Fibroblast of mammary gland (primary cell): ENCODE measurements at regions not wholly inside any gene's neighbourhood (a gene's known extent, or its start where the extent isn't known, plus 50 kb on each side); places are given as distances from the start of the nearest gene placed in this dataset.

Experiments used
- DNase-seq: peaks from one replicate; pipeline ENCODE4 v3.0.0-alpha.2; 2010; ENCODE audit warnings: low read depth
- H3K4me3 ChIP-seq: 2 replicates; pipeline ENCODE4 v1.5.1; 2011; ENCODE audit warnings: low read depth, mild to moderate bottlenecking, low read length, moderate library complexity; ENCODE audit not compliant: control insufficient read depth
- TF ChIP-seq, protein P1 (sequence below): conservative IDR thresholded peaks from 2 replicates; pipeline ENCODE4 v1.5.1; 2011; ENCODE audit warnings: low read depth, low read length, inconsistent platforms; ENCODE audit not compliant: control insufficient read depth, insufficient read depth

- DNase-seq: peak; percentile 11
- TF ChIP-seq, protein P1, sequence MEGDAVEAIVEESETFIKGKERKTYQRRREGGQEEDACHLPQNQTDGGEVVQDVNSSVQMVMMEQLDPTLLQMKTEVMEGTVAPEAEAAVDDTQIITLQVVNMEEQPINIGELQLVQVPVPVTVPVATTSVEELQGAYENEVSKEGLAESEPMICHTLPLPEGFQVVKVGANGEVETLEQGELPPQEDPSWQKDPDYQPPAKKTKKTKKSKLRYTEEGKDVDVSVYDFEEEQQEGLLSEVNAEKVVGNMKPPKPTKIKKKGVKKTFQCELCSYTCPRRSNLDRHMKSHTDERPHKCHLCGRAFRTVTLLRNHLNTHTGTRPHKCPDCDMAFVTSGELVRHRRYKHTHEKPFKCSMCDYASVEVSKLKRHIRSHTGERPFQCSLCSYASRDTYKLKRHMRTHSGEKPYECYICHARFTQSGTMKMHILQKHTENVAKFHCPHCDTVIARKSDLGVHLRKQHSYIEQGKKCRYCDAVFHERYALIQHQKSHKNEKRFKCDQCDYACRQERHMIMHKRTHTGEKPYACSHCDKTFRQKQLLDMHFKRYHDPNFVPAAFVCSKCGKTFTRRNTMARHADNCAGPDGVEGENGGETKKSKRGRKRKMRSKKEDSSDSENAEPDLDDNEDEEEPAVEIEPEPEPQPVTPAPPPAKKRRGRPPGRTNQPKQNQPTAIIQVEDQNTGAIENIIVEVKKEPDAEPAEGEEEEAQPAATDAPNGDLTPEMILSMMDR: no peak
- no peak overlapping the region for H3K4me3 ChIP-seq
Observed at GRCh38 chr9:89655990-89656657, 51.3 kb downstream of the GADD45G start.

GRCh38 chr9:89657295-89657694 is 52.5 kb downstream of the GADD45G start:
- H3K4me3 ChIP-seq: no peak overlapping the region
- no peak for DNase-seq
- TF ChIP-seq, protein P1: no peak

GRCh38 chr9:89657765-89658164 is 53.0 kb downstream of the GADD45G start:
- no peak overlapping the region for H3K4me3 ChIP-seq
- no peak for DNase-seq
- TF ChIP-seq, protein P1: no peak

- no peak for DNase-seq
- H3K4me3 ChIP-seq: no peak overlapping the region
- TF ChIP-seq, protein P1: no peak
Observed at GRCh38 chr9:89658401-89658800, 53.6 kb downstream of the GADD45G start.

GRCh38 chr9:89658931-89659330 is 54.1 kb downstream of the GADD45G start:
- TF ChIP-seq, protein P1: no peak
- no peak overlapping the region for H3K4me3 ChIP-seq
- no peak for DNase-seq

DNA sequence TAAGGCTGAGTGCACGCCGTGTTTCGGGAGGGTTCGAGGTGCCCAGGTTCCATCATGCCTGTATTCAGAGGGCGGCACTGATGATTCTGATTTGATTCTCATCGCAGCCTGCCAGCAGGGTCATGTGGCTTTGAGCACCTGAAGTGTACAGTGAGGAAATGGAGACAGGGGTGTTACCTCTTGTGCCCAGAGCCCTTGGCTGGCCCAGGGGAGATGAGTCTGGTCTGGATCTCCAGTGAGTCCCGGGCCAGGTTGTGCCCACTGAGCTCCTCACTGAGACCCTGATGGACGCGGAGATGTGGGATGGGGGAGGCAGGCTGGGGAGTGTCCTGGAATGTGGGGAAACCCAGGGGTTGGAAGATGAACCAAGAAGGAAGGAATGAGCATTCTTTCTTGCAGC is 54.7 kb downstream of the GADD45G start:
- DNase-seq: no peak
- TF ChIP-seq, protein P1: no peak

GRCh38 chr9:89659891-89660685 is 55.3 kb downstream of the GADD45G start:
- TF ChIP-seq, protein P1: no peak
- DNase-seq: no peak
- H3K4me3 ChIP-seq: no peak overlapping the region

More for the DNA sequence above, 54.7 kb downstream of the GADD45G start:
- H3K4me3 ChIP-seq: no peak overlapping the region
